A673 (cell line): ENCODE measurements at regions not wholly inside any gene's neighbourhood (a gene's known extent, or its start where the extent isn't known, plus 50 kb on each side); places are given as distances from the start of the nearest gene placed in this dataset.

Experiments
- BruUV-seq: library from RNA; stranded (reverse); fragments of 400-500 nt; replicated peaks from 2 replicates; lab custom pipeline; 2021; lab: Mats Ljungman, UMichigan
- CTCF ChIA-PET: fragments of 300-600 bp; sonication (Branson Sonifier 250); formaldehyde crosslinking; loops from one replicate; lab custom pipeline; 2022; ENCODE audit warnings: antibody characterized with exemption; lab: Charles Lee
- POLR2A ChIA-PET: fragments of 300-600 bp; sonication (Branson Sonifier 250); formaldehyde crosslinking; loops from one replicate; lab custom pipeline; 2022; ENCODE audit warnings: antibody characterized with exemption; ENCODE audit not compliant: low non-redundant PET; lab: Charles Lee
- DNase-seq: peaks from one replicate; pipeline ENCODE4 v3.0.0-alpha.2; 2015; ENCODE audit warnings: low spot score
- H3K27ac ChIP-seq: fragments of 200-600 bp; sonication (generic); 2 replicates; pipeline ENCODE4 v1.5.1; 2016; ENCODE audit warnings: mixed run types, low read depth, mild to moderate bottlenecking, mixed read lengths, antibody characterized with exemption, low read length; ENCODE audit not compliant: poor library complexity, severe bottlenecking
- H3K27me3 ChIP-seq: fragments of 200-600 bp; sonication (generic); replicated peaks from 2 replicates; pipeline ENCODE4 v1.6.1; 2017; ENCODE audit warnings: mixed run types, low read depth, mild to moderate bottlenecking, mixed read lengths, antibody characterized with exemption, low read length; ENCODE audit not compliant: insufficient read depth, poor library complexity
- H3K36me3 ChIP-seq: fragments of 200-600 bp; sonication (generic); 2 replicates; pipeline ENCODE4 v1.6.1; 2016; ENCODE audit warnings: mixed run types, mild to moderate bottlenecking, mixed read lengths, antibody characterized with exemption, low read length; ENCODE audit not compliant: insufficient read depth, poor library complexity, severe bottlenecking
- H3K4me1 ChIP-seq: fragments of 200-600 bp; sonication (generic); 2 replicates; pipeline ENCODE4 v1.6.1; 2017; ENCODE audit warnings: mixed run types, mild to moderate bottlenecking, mixed read lengths, antibody characterized with exemption, low read length; ENCODE audit not compliant: insufficient read depth, poor library complexity, severe bottlenecking
- H3K4me3 ChIP-seq: fragments of 200-600 bp; sonication (generic); 2 replicates; pipeline ENCODE4 v1.5.1; 2016; ENCODE audit warnings: low read depth, mixed run types, mild to moderate bottlenecking, mixed read lengths, low read length; ENCODE audit not compliant: poor library complexity, severe bottlenecking
- H3K9me3 ChIP-seq: fragments of 200-600 bp; sonication (generic); 2 replicates; pipeline ENCODE4 v1.6.1; 2016; ENCODE audit warnings: mixed run types, low read depth, mild to moderate bottlenecking, mixed read lengths, antibody characterized with exemption, low read length; ENCODE audit not compliant: poor library complexity, severe bottlenecking
- CTCF ChIP-seq: fragments of 300-800, 200-600 bp; sonication (generic); conservative IDR thresholded peaks from 2 replicates; pipeline ENCODE4 v1.5.1; 2017; ENCODE audit warnings: low read depth, mild to moderate bottlenecking, antibody characterized with exemption, low read length, moderate library complexity, mixed read lengths
- EZH2 ChIP-seq: fragments of 200-600 bp; sonication (generic); IDR thresholded peaks from 2 replicates; pipeline ENCODE4 v1.6.1; 2017; ENCODE audit warnings: borderline replicate concordance, low read depth, mild to moderate bottlenecking, mixed read lengths, antibody characterized with exemption, low read length; ENCODE audit not compliant: poor library complexity, severe bottlenecking
- intact Hi-C: fragments of 100-400 bp; cut with micrococcal nuclease; formaldehyde crosslinking; loops from one replicate; pipeline ENCODE4 v1.10.0; 2022; ENCODE audit not compliant: unreplicated experiment

GRCh38 chr16:51658531-51658930 is 507.5 kb upstream of the SALL1 start:
- no peak overlapping the region for H3K4me3 ChIP-seq
- ChIA-PET CTCF (no interaction called here), POLR2A (no interaction called here)
- intact Hi-C loops: no loop called here
- no peak for DNase-seq
- no peaks in the 10 kb centered on the region for H3K36me3 ChIP-seq
- no peaks in the 10 kb centered on the region for H3K9me3 ChIP-seq
- H3K27ac ChIP-seq: no peak overlapping the region
- H3K27me3 ChIP-seq: no peaks in the 10 kb centered on the region
- no peaks in the 10 kb centered on the region for H3K4me1 ChIP-seq
- TF ChIP-seq CTCF: no peak
- no peak for TF ChIP-seq EZH2
- BruUV-seq: no TSS peak

- Histone ChIP-seq H3K9me3 (no peaks in the 10 kb centered on the region), H3K27me3 (no peaks in the 10 kb centered on the region), H3K4me1 (no peaks in the 10 kb centered on the region), H3K4me3 (no peak overlapping the region), H3K27ac (no peak overlapping the region), H3K36me3 (no peaks in the 10 kb centered on the region)
- ChIA-PET CTCF (no interaction called here), POLR2A (no interaction called here)
- TF ChIP-seq CTCF: no peak
- no peak for TF ChIP-seq EZH2
- no TSS peak for BruUV-seq
- no peak for DNase-seq
- intact Hi-C loops: no loop called here
Measured at GRCh38 chr16:51657848-51658247, 506.8 kb upstream of the SALL1 start.

- Histone ChIP-seq H3K9me3 (no peaks in the 10 kb centered on the region), H3K4me1 (no peaks in the 10 kb centered on the region), H3K27ac (no peak overlapping the region), H3K4me3 (no peak overlapping the region), H3K27me3 (no peaks in the 10 kb centered on the region), H3K36me3 (no peaks in the 10 kb centered on the region)
- DNase-seq: no peak
- intact Hi-C loops: no loop called here
- no TSS peak for BruUV-seq
- CTCF ChIA-PET: no interaction called here
- POLR2A ChIA-PET: no interaction called here
- TF ChIP-seq CTCF: no peak
- TF ChIP-seq EZH2: no peak
Measured at GRCh38 chr16:51655249-51655648, 504.2 kb upstream of the SALL1 start.

- DNase-seq: no peak
Measured at GRCh38 chr16:51651061-51651466, 500.0 kb upstream of the SALL1 start.

More at GRCh38 chr16:51651061-51651466, 500.0 kb upstream of the SALL1 start:
- CTCF ChIA-PET: no interaction called here
- BruUV-seq: no TSS peak
- Histone ChIP-seq H3K9me3 (no peaks in the 10 kb centered on the region), H3K36me3 (no peaks in the 10 kb centered on the region), H3K4me3 (no peak overlapping the region), H3K27ac (no peak overlapping the region), H3K27me3 (no peaks in the 10 kb centered on the region), H3K4me1 (no peaks in the 10 kb centered on the region)
- intact Hi-C loops: no loop called here
- TF ChIP-seq CTCF: no peak
- TF ChIP-seq EZH2: no peak
- POLR2A ChIA-PET: no interaction called here
